ENCODE measurements at regions not wholly inside any gene's neighbourhood (a gene's known extent, or its start where the extent isn't known, plus 50 kb on each side); places are given as distances from the start of the nearest gene placed in this dataset.
"Not testable (repeated sequence)": the region's sequence is repeated elsewhere in the genome, so short reads cannot be mapped to it uniquely, and the experiment has no call there.

- not testable (repeated sequence) for H3K27me3 ChIP-seq (ENCODE audit: insufficient read depth, low read length); H3K36me3 Mint-ChIP-seq (ENCODE audit: low read depth, unreplicated experiment); H3K27ac ChIP-seq (ENCODE audit: low read depth, low read length); H3K4me3 Mint-ChIP-seq (ENCODE audit: unreplicated experiment); H3K79me2 ChIP-seq (ENCODE audit: insufficient read depth, low read length); H3K4me1 Mint-ChIP-seq (ENCODE audit: low read depth, unreplicated experiment); FAIRE-seq; H3K4me3 ChIP-seq (ENCODE audit: insufficient read depth, low read depth, low read length); H3K4me2 ChIP-seq (ENCODE audit: low read length); H2AFZ ChIP-seq (ENCODE audit: low read depth, low read length); H3K4me1 ChIP-seq (ENCODE audit: insufficient read depth, low read length); H3K27me3 Mint-ChIP-seq (ENCODE audit: low read depth, unreplicated experiment); H3K27ac Mint-ChIP-seq (ENCODE audit: unreplicated experiment); H3K36me3 ChIP-seq (ENCODE audit: insufficient read depth, low read length); H4K20me1 ChIP-seq (ENCODE audit: insufficient read depth, low read length); H3K9me3 ChIP-seq (ENCODE audit: insufficient read depth, low read depth, low read length); DNase-seq (ENCODE audit: low read depth); H3K9ac ChIP-seq (ENCODE audit: low read length); H3K9me3 Mint-ChIP-seq (ENCODE audit: unreplicated experiment)
These were observed 123.6 kb upstream of the RHOU start for GRCh38 chr1:228611707-228612106.

- not testable (repeated sequence) for H2AFZ ChIP-seq (ENCODE audit: low read depth, low read length); H3K4me3 ChIP-seq (ENCODE audit: insufficient read depth, low read depth, low read length); H3K9ac ChIP-seq (ENCODE audit: low read length); H3K27me3 Mint-ChIP-seq (ENCODE audit: low read depth, unreplicated experiment); H3K4me1 ChIP-seq (ENCODE audit: insufficient read depth, low read length); H3K4me2 ChIP-seq (ENCODE audit: low read length); H3K9me3 Mint-ChIP-seq (ENCODE audit: unreplicated experiment); FAIRE-seq; DNase-seq (ENCODE audit: low read depth); H3K27ac ChIP-seq (ENCODE audit: low read depth, low read length); H3K36me3 ChIP-seq (ENCODE audit: insufficient read depth, low read length); H3K79me2 ChIP-seq (ENCODE audit: insufficient read depth, low read length); H3K36me3 Mint-ChIP-seq (ENCODE audit: low read depth, unreplicated experiment); H3K9me3 ChIP-seq (ENCODE audit: insufficient read depth, low read depth, low read length); H3K27me3 ChIP-seq (ENCODE audit: insufficient read depth, low read length); H3K4me1 Mint-ChIP-seq (ENCODE audit: low read depth, unreplicated experiment); H4K20me1 ChIP-seq (ENCODE audit: insufficient read depth, low read length)
- peak overlapping the region; percentile 76 for H3K27ac Mint-ChIP-seq (ENCODE audit: unreplicated experiment)
- peak overlapping the region; percentile 51 for H3K4me3 Mint-ChIP-seq (ENCODE audit: unreplicated experiment)
These were observed 113.1 kb upstream of the RHOU start for GRCh38 chr1:228622002-228622716.

- not testable (repeated sequence) for H3K36me3 ChIP-seq (ENCODE audit: insufficient read depth, low read length); H3K4me1 ChIP-seq (ENCODE audit: insufficient read depth, low read length); H2AFZ ChIP-seq (ENCODE audit: low read depth, low read length); H3K4me1 Mint-ChIP-seq (ENCODE audit: low read depth, unreplicated experiment); H3K9me3 Mint-ChIP-seq (ENCODE audit: unreplicated experiment); H3K79me2 ChIP-seq (ENCODE audit: insufficient read depth, low read length); DNase-seq (ENCODE audit: low read depth); H3K9ac ChIP-seq (ENCODE audit: low read length); H3K27me3 ChIP-seq (ENCODE audit: insufficient read depth, low read length); H3K4me3 Mint-ChIP-seq (ENCODE audit: unreplicated experiment); H3K36me3 Mint-ChIP-seq (ENCODE audit: low read depth, unreplicated experiment); H3K9me3 ChIP-seq (ENCODE audit: insufficient read depth, low read depth, low read length); H3K27ac ChIP-seq (ENCODE audit: low read depth, low read length); FAIRE-seq; H3K4me3 ChIP-seq (ENCODE audit: insufficient read depth, low read depth, low read length); H3K4me2 ChIP-seq (ENCODE audit: low read length); H3K27me3 Mint-ChIP-seq (ENCODE audit: low read depth, unreplicated experiment); H4K20me1 ChIP-seq (ENCODE audit: insufficient read depth, low read length); H3K27ac Mint-ChIP-seq (ENCODE audit: unreplicated experiment)
These were observed 108.8 kb upstream of the RHOU start for GRCh38 chr1:228626481-228626880.

- H3K9ac ChIP-seq (ENCODE audit: low read length); H3K27me3 ChIP-seq (ENCODE audit: insufficient read depth, low read length); H3K4me2 ChIP-seq (ENCODE audit: low read length); H3K36me3 Mint-ChIP-seq (ENCODE audit: low read depth, unreplicated experiment); H3K27ac Mint-ChIP-seq (ENCODE audit: unreplicated experiment); H3K36me3 ChIP-seq (ENCODE audit: insufficient read depth, low read length); H3K27me3 Mint-ChIP-seq (ENCODE audit: low read depth, unreplicated experiment); H3K79me2 ChIP-seq (ENCODE audit: insufficient read depth, low read length); H3K4me3 ChIP-seq (ENCODE audit: insufficient read depth, low read depth, low read length); H2AFZ ChIP-seq (ENCODE audit: low read depth, low read length); DNase-seq (ENCODE audit: low read depth); H3K27ac ChIP-seq (ENCODE audit: low read depth, low read length); H3K9me3 ChIP-seq (ENCODE audit: insufficient read depth, low read depth, low read length); H4K20me1 ChIP-seq (ENCODE audit: insufficient read depth, low read length); H3K9me3 Mint-ChIP-seq (ENCODE audit: unreplicated experiment); H3K4me3 Mint-ChIP-seq (ENCODE audit: unreplicated experiment); H3K4me1 ChIP-seq (ENCODE audit: insufficient read depth, low read length); FAIRE-seq; H3K4me1 Mint-ChIP-seq (ENCODE audit: low read depth, unreplicated experiment): not testable (repeated sequence)
These were observed 102.4 kb upstream of the RHOU start for GRCh38 chr1:228632858-228633257.

GRCh38 chr1:228635304-228635703 is 100.0 kb upstream of the RHOU start:
- H3K9ac ChIP-seq (ENCODE audit: low read length); H3K27ac ChIP-seq (ENCODE audit: low read depth, low read length); H3K27me3 ChIP-seq (ENCODE audit: insufficient read depth, low read length); H3K4me3 ChIP-seq (ENCODE audit: insufficient read depth, low read depth, low read length); H3K4me1 ChIP-seq (ENCODE audit: insufficient read depth, low read length); H3K4me1 Mint-ChIP-seq (ENCODE audit: low read depth, unreplicated experiment); H3K9me3 Mint-ChIP-seq (ENCODE audit: unreplicated experiment); H3K9me3 ChIP-seq (ENCODE audit: insufficient read depth, low read depth, low read length); H3K36me3 Mint-ChIP-seq (ENCODE audit: low read depth, unreplicated experiment); H3K27me3 Mint-ChIP-seq (ENCODE audit: low read depth, unreplicated experiment); H3K27ac Mint-ChIP-seq (ENCODE audit: unreplicated experiment); FAIRE-seq; H3K4me3 Mint-ChIP-seq (ENCODE audit: unreplicated experiment); H3K36me3 ChIP-seq (ENCODE audit: insufficient read depth, low read length); H4K20me1 ChIP-seq (ENCODE audit: insufficient read depth, low read length); H3K79me2 ChIP-seq (ENCODE audit: insufficient read depth, low read length); H2AFZ ChIP-seq (ENCODE audit: low read depth, low read length): not testable (repeated sequence)
- peak; percentile 9 for DNase-seq (ENCODE audit: low read depth)
- peak overlapping the region; percentile 58 for H3K4me2 ChIP-seq (ENCODE audit: low read length)

- H3K36me3 ChIP-seq (ENCODE audit: insufficient read depth, low read length); H3K27me3 Mint-ChIP-seq (ENCODE audit: low read depth, unreplicated experiment); H3K4me3 Mint-ChIP-seq (ENCODE audit: unreplicated experiment); H3K9me3 ChIP-seq (ENCODE audit: insufficient read depth, low read depth, low read length); H2AFZ ChIP-seq (ENCODE audit: low read depth, low read length); H3K4me3 ChIP-seq (ENCODE audit: insufficient read depth, low read depth, low read length); H3K4me1 ChIP-seq (ENCODE audit: insufficient read depth, low read length); H3K4me2 ChIP-seq (ENCODE audit: low read length); FAIRE-seq; H4K20me1 ChIP-seq (ENCODE audit: insufficient read depth, low read length); H3K36me3 Mint-ChIP-seq (ENCODE audit: low read depth, unreplicated experiment); H3K9me3 Mint-ChIP-seq (ENCODE audit: unreplicated experiment); H3K4me1 Mint-ChIP-seq (ENCODE audit: low read depth, unreplicated experiment); H3K79me2 ChIP-seq (ENCODE audit: insufficient read depth, low read length); H3K9ac ChIP-seq (ENCODE audit: low read length); H3K27me3 ChIP-seq (ENCODE audit: insufficient read depth, low read length); H3K27ac Mint-ChIP-seq (ENCODE audit: unreplicated experiment); DNase-seq (ENCODE audit: low read depth); H3K27ac ChIP-seq (ENCODE audit: low read depth, low read length): not testable (repeated sequence)
These were observed 97.8 kb upstream of the RHOU start for GRCh38 chr1:228637529-228637928.

All from astrocyte (in vitro differentiated cells and primary cell).